DMS 273 (cell line): ENCODE measurements at regions not wholly inside any gene's neighbourhood (a gene's known extent, or its start where the extent isn't known, plus 50 kb on each side); places are given as distances from the start of the nearest gene placed in this dataset.

Experiments used
- DNase-seq: peaks from one replicate; lab custom pipeline; 2025; ENCODE audit not compliant: unreplicated experiment; lab: John Stamatoyannopoulos, UW

GRCh38 chr4:41388080-41388479 lies 131.4 kb downstream of the UCHL1 start:
- no peak for DNase-seq

- no peak for DNase-seq
Observed at GRCh38 chr4:41389356-41389755, 132.6 kb downstream of the UCHL1 start.

GRCh38 chr4:41390661-41391060 lies 133.9 kb downstream of the UCHL1 start:
- no peak for DNase-seq

- DNase-seq: no peak
Observed at GRCh38 chr4:41391271-41391670, 134.5 kb downstream of the UCHL1 start.

- no peak for DNase-seq
Observed at GRCh38 chr4:41394481-41394894, 137.8 kb downstream of the UCHL1 start.

GRCh38 chr4:41396214-41396613 lies 139.5 kb downstream of the UCHL1 start:
- no peak for DNase-seq

GRCh38 chr4:41396869-41397268 lies 140.1 kb downstream of the UCHL1 start:
- DNase-seq: no peak

GRCh38 chr4:41399231-41399630 lies 138.7 kb upstream of the LIMCH1 start:
- no peak for DNase-seq

- DNase-seq: no peak
Observed at GRCh38 chr4:41400296-41400695, 137.7 kb upstream of the LIMCH1 start.

GRCh38 chr4:41405464-41406112 lies 132.4 kb upstream of the LIMCH1 start:
- DNase-seq: no peak

GRCh38 chr4:41406113-41406516 lies 131.8 kb upstream of the LIMCH1 start:
- DNase-seq: no peak

GRCh38 chr4:41408150-41408549 lies 129.8 kb upstream of the LIMCH1 start:
- DNase-seq: no peak

GRCh38 chr4:41408859-41409593 lies 128.9 kb upstream of the LIMCH1 start:
- DNase-seq: no peak

- DNase-seq: no peak
Observed at GRCh38 chr4:41409594-41409895, 128.4 kb upstream of the LIMCH1 start.

- no peak for DNase-seq
Observed at GRCh38 chr4:41410049-41410448, 127.9 kb upstream of the LIMCH1 start.

GRCh38 chr4:41413670-41414411 lies 124.1 kb upstream of the LIMCH1 start:
- no peak for DNase-seq

- DNase-seq: no peak
Observed at GRCh38 chr4:41414412-41414779, 123.6 kb upstream of the LIMCH1 start.

GRCh38 chr4:41418444-41418843 lies 119.5 kb upstream of the LIMCH1 start:
- no peak for DNase-seq

- DNase-seq: peak; percentile 39
Observed at GRCh38 chr4:41420541-41420940, 117.4 kb upstream of the LIMCH1 start.

- DNase-seq: no peak
Observed at GRCh38 chr4:41423117-41423516, 114.8 kb upstream of the LIMCH1 start.

- no peak for DNase-seq
Observed at GRCh38 chr4:41424522-41424921, 113.4 kb upstream of the LIMCH1 start.

GRCh38 chr4:41425650-41426049 lies 112.3 kb upstream of the LIMCH1 start:
- no peak for DNase-seq
